HEK293 (cell line): ENCODE measurements at regions not wholly inside any gene's neighbourhood (a gene's known extent, or its start where the extent isn't known, plus 50 kb on each side); places are given as distances from the start of the nearest gene placed in this dataset.

ENCODE experiments used
- CTCF ChIA-PET: fragments of 350-600 bp; formaldehyde crosslinking; extraction: SDS; loops from one replicate; lab custom pipeline; 2021; ENCODE audit warnings: antibody characterized with exemption; lab: Yijun Ruan, JAX
- POLR2A ChIA-PET: fragments of 300-600 bp; formaldehyde crosslinking; extraction: SDS; loops from one replicate; lab custom pipeline; 2020; ENCODE audit warnings: antibody characterized with exemption, inconsistent platforms; lab: Yijun Ruan, JAX
- H3K27ac ChIP-seq: fragments of 200-500 bp; sonication (Bioruptor generic); 2 replicates; pipeline ENCODE4 v1.5.1; 2014; ENCODE audit warnings: low read depth, low read length, control low read depth, inconsistent platforms; ENCODE audit errors: extremely low read depth
- H3K36me3 ChIP-seq, 2 experiments: fragments of 200-500 bp in 1 of 2; sonication (Bioruptor generic) in 1 of 2; 1 replicate in 1 of 2; 2 replicates in 1 of 2; pipeline ENCODE4 v1.5.1; 2014 to 2017; ENCODE audit warnings: inconsistent platforms in 2 of 2, low read length in 2 of 2; ENCODE audit not compliant: control insufficient read depth in 2 of 2, insufficient read depth in 1 of 2
- H3K4me1 ChIP-seq: fragments of 200-500 bp; sonication (Bioruptor generic); 2 replicates; pipeline ENCODE4 v1.5.1; 2014; ENCODE audit warnings: mild to moderate bottlenecking, low read length, inconsistent platforms; ENCODE audit not compliant: control insufficient read depth, insufficient read depth
- H3K4me3 ChIP-seq: 2 replicates; pipeline ENCODE4 v1.5.1; 2011; ENCODE audit warnings: low read depth, mild to moderate bottlenecking, control low read depth, low read length, moderate library complexity
- H3K9me3 ChIP-seq: fragments of 200-500 bp; sonication (Bioruptor generic); 2 replicates; pipeline ENCODE4 v1.5.1; 2014; ENCODE audit warnings: low read depth, low read length, inconsistent platforms; ENCODE audit not compliant: control insufficient read depth, insufficient read depth
- FEZF1 ChIP-seq: fragments of 450-650 bp; formaldehyde crosslinking; IDR thresholded peaks from 2 replicates; pipeline ENCODE4 v1.5.1; 2016; ENCODE audit warnings: missing biosample characterization, missing genetic modification characterization
- GLIS1 ChIP-seq: fragments of 450-650 bp; formaldehyde crosslinking; IDR thresholded peaks from 2 replicates; pipeline ENCODE4 v1.5.1; 2016; ENCODE audit warnings: missing biosample characterization, missing genetic modification characterization
- KLF16 ChIP-seq: fragments of 450-650 bp; formaldehyde crosslinking; IDR thresholded peaks from 2 replicates; pipeline ENCODE4 v1.5.1; 2017; ENCODE audit warnings: missing biosample characterization, missing genetic modification characterization
- PRDM1 ChIP-seq: fragments of 450-650 bp; formaldehyde crosslinking; IDR thresholded peaks from 2 replicates; pipeline ENCODE4; 2016; ENCODE audit warnings: missing biosample characterization, missing genetic modification characterization
- PRDM4 ChIP-seq: fragments of 450-650 bp; formaldehyde crosslinking; IDR thresholded peaks from 2 replicates; pipeline ENCODE4 v1.5.1; 2017; ENCODE audit warnings: missing biosample characterization, missing genetic modification characterization
- TRIM28 ChIP-seq: IDR thresholded peaks from 2 replicates; pipeline ENCODE4 v1.6.1; 2011; ENCODE audit warnings: low read length, control low read depth, borderline replicate concordance
- ZBTB6 ChIP-seq: fragments of 450-650 bp; formaldehyde crosslinking; IDR thresholded peaks from 2 replicates; pipeline ENCODE4 v1.5.1; 2017; ENCODE audit warnings: missing biosample characterization, missing genetic modification characterization
- ZFHX2 ChIP-seq: fragments of 450-650 bp; formaldehyde crosslinking; conservative IDR thresholded peaks from 2 replicates; pipeline ENCODE4 v1.5.1; 2016; ENCODE audit warnings: missing biosample characterization, missing genetic modification characterization
- ZNF10 ChIP-seq: fragments of 450-650 bp; formaldehyde crosslinking; IDR thresholded peaks from 2 replicates; pipeline ENCODE4 v1.5.1; 2017; ENCODE audit warnings: missing biosample characterization, missing genetic modification characterization
- ZNF138 ChIP-seq: fragments of 450-650 bp; formaldehyde crosslinking; IDR thresholded peaks from 2 replicates; pipeline ENCODE4 v1.5.1; 2016; ENCODE audit warnings: missing biosample characterization, missing genetic modification characterization, borderline replicate concordance
- ZNF140 ChIP-seq: fragments of 450-650 bp; formaldehyde crosslinking; IDR thresholded peaks from 2 replicates; pipeline ENCODE4 v1.5.1; 2016; ENCODE audit warnings: missing biosample characterization, missing genetic modification characterization
- ZNF184 ChIP-seq: fragments of 450-650 bp; IDR thresholded peaks from 2 replicates; pipeline ENCODE4 v1.5.1; 2018; ENCODE audit warnings: missing biosample characterization, mild to moderate bottlenecking, missing genetic modification characterization
- ZNF366 ChIP-seq: fragments of 450-650 bp; formaldehyde crosslinking; conservative IDR thresholded peaks from 2 replicates; pipeline ENCODE4 v1.5.1; 2016; ENCODE audit warnings: missing biosample characterization, missing genetic modification characterization
- ZNF394 ChIP-seq: fragments of 450-650 bp; formaldehyde crosslinking; IDR thresholded peaks from 2 replicates; pipeline ENCODE4 v1.5.1; 2016; ENCODE audit warnings: missing biosample characterization, missing genetic modification characterization, mild to moderate bottlenecking, moderate library complexity, borderline replicate concordance
- ZNF48 ChIP-seq: fragments of 450-650 bp; formaldehyde crosslinking; IDR thresholded peaks from 2 replicates; pipeline ENCODE4 v1.5.1; 2016; ENCODE audit warnings: missing biosample characterization, missing genetic modification characterization
- ZNF510 ChIP-seq: fragments of 450-650 bp; formaldehyde crosslinking; IDR thresholded peaks from 2 replicates; pipeline ENCODE4 v1.5.1; 2018; ENCODE audit warnings: mild to moderate bottlenecking, missing genetic modification characterization, missing biosample characterization; ENCODE audit not compliant: insufficient replicate concordance
- ZNF513 ChIP-seq: fragments of 450-650 bp; IDR thresholded peaks from 2 replicates; pipeline ENCODE4 v1.5.1; 2018; ENCODE audit warnings: missing biosample characterization, missing genetic modification characterization
- ZNF548 ChIP-seq: fragments of 450-650 bp; formaldehyde crosslinking; IDR thresholded peaks from 2 replicates; pipeline ENCODE4 v1.5.1; 2016; ENCODE audit warnings: missing biosample characterization, missing genetic modification characterization
- ZNF585B ChIP-seq: fragments of 450-650 bp; formaldehyde crosslinking; IDR thresholded peaks from 2 replicates; pipeline ENCODE4 v1.5.1; 2016; ENCODE audit warnings: missing biosample characterization, missing genetic modification characterization
- ZNF645 ChIP-seq: fragments of 450-650 bp; formaldehyde crosslinking; IDR thresholded peaks from 2 replicates; pipeline ENCODE4; 2016; ENCODE audit warnings: missing biosample characterization, missing genetic modification characterization
- ZNF701 ChIP-seq: fragments of 450-650 bp; formaldehyde crosslinking; IDR thresholded peaks from 2 replicates; pipeline ENCODE4 v1.5.1; 2016; ENCODE audit warnings: missing biosample characterization, missing genetic modification characterization
- ZNF777 ChIP-seq: fragments of 450-650 bp; formaldehyde crosslinking; IDR thresholded peaks from 2 replicates; pipeline ENCODE4 v1.5.1; 2017; ENCODE audit warnings: missing biosample characterization, missing genetic modification characterization, borderline replicate concordance
- ZNF837 ChIP-seq: fragments of 450-650 bp; formaldehyde crosslinking; IDR thresholded peaks from 2 replicates; pipeline ENCODE4 v1.5.1; 2016; ENCODE audit warnings: missing biosample characterization, missing genetic modification characterization
- ZNF843 ChIP-seq: fragments of 450-650 bp; formaldehyde crosslinking; IDR thresholded peaks from 2 replicates; pipeline ENCODE4 v1.5.1; 2016; ENCODE audit warnings: missing biosample characterization, missing genetic modification characterization
- ZSCAN4 ChIP-seq: fragments of 450-650 bp; formaldehyde crosslinking; IDR thresholded peaks from 2 replicates; pipeline ENCODE4 v1.5.1; 2017; ENCODE audit warnings: missing biosample characterization, missing genetic modification characterization

- Histone ChIP-seq H3K4me1 (no peaks in the 10 kb centered on the region), H3K36me3 (no peaks in the 10 kb centered on the region), H3K9me3 (no peaks in the 10 kb centered on the region), H3K4me3 (no peak overlapping the region), H3K27ac (no peak overlapping the region)
- POLR2A ChIA-PET = no interaction called here
- TF ChIP-seq PRDM4 (no peak), ZNF843 (tag by site-specific recombination) (no peak), ZBTB6 (tag by site-specific recombination) (no peak), TRIM28 (no peak)
- CTCF ChIA-PET = no interaction called here
These were observed 395.3 kb downstream of the JRKL start for GRCh38 chr11:96785073-96785472.

GRCh38 chr11:96794152-96794551 lies 404.3 kb downstream of the JRKL start:
- H3K4me3 ChIP-seq = no peak overlapping the region
- ChIA-PET CTCF (no interaction called here), POLR2A (no interaction called here)
- no peaks in the 10 kb centered on the region for H3K36me3 ChIP-seq
- H3K9me3 ChIP-seq = no peaks in the 10 kb centered on the region
- no peaks in the 10 kb centered on the region for H3K4me1 ChIP-seq
- TF ChIP-seq TRIM28 (no peak), ZNF510 (no peak), ZNF701 (no peak), ZNF645 (no peak), ZNF48 (tag by site-specific recombination) (no peak), ZNF777 (tag by site-specific recombination) (no peak), ZNF394 (tag by site-specific recombination) (no peak), KLF16 (tag by site-specific recombination) (no peak), ZSCAN4 (tag by site-specific recombination) (no peak)
- H3K27ac ChIP-seq = no peak overlapping the region

GRCh38 chr11:96798445-96798844 lies 408.6 kb downstream of the JRKL start:
- no peak overlapping the region for H3K4me3 ChIP-seq
- POLR2A ChIA-PET = no interaction called here
- CTCF ChIA-PET = no interaction called here
- H3K36me3 ChIP-seq = no peaks in the 10 kb centered on the region
- H3K27ac ChIP-seq = no peak overlapping the region
- H3K4me1 ChIP-seq = no peaks in the 10 kb centered on the region
- H3K9me3 ChIP-seq = no peaks in the 10 kb centered on the region
- no peak for TF ChIP-seq ZNF184 (tag by site-specific recombination)
- no peak for TF ChIP-seq GLIS1 (tag by site-specific recombination)
- no peak for TF ChIP-seq PRDM1
- TF ChIP-seq ZNF366 = no peak
- TF ChIP-seq ZNF10 (tag by site-specific recombination) = no peak
- TF ChIP-seq ZNF513 (tag by site-specific recombination) = no peak
- no peak for TF ChIP-seq FEZF1 (tag by site-specific recombination)
- no peak for TF ChIP-seq ZNF138 (tag by site-specific recombination)
- TF ChIP-seq ZNF837 = no peak
- no peak for TF ChIP-seq ZFHX2 (tag by site-specific recombination)
- no peak for TF ChIP-seq ZSCAN4 (tag by site-specific recombination)
- no peak for TF ChIP-seq ZNF548 (tag by site-specific recombination)
- no peak for TF ChIP-seq ZNF140 (tag by site-specific recombination)
- TF ChIP-seq ZNF585B (tag by site-specific recombination) = no peak
